Left cardiac atrium (tissue), 4 donors: ENCODE measurements at regions not wholly inside any gene's neighbourhood (a gene's known extent, or its start where the extent isn't known, plus 50 kb on each side); places are given as distances from the start of the nearest gene placed in this dataset.
A peak's percentile ranks its signal among the peaks of the same experiment; 100 is the strongest.
"Not testable (repeated sequence)": the region's sequence is repeated elsewhere in the genome, so short reads cannot be mapped to it uniquely, and the experiment has no call there.

Experiments
- ATAC-seq, 2 donors: fragments of 200-7000 bp; cut with Tn5 transposase; one replicate each; pipeline ENCODE4 v1.9.1; 2020; ENCODE audit warnings: mild to moderate bottlenecking in 2 of 2, moderate library complexity in 2 of 2
- DNase-seq: peaks from one replicate; pipeline ENCODE4 v3.0.0-alpha.2; 2020
- intact Hi-C, 2 donors: fragments of 100-400 bp; cut with DNase I; formaldehyde crosslinking; loops; one replicate each; pipeline versions ENCODE4 v1.14.1 to v1.15.1; 2022 to 2023
- donor health status: DM: no; HTN: yes; CAD: no.
- donor health status: DM: no; HTN: yes; CAD: no; lungs with severe emphysema.
- donor health status: DM: yes; HTN: yes; CAD: no.
- donor health status: Dilated cardiomyopathy.

GRCh38 chr13:50126263-50126992, 111.2 kb downstream of the KCNRG start:
- intact Hi-C loops = loop anchor here in 1 of 2 donors (5.0 kb wide), 1 partner anchor 129 kb away; the partner anchor contains the start of gene TRIM13
- ATAC-seq (no peak), DNase-seq (no peak)

DNA sequence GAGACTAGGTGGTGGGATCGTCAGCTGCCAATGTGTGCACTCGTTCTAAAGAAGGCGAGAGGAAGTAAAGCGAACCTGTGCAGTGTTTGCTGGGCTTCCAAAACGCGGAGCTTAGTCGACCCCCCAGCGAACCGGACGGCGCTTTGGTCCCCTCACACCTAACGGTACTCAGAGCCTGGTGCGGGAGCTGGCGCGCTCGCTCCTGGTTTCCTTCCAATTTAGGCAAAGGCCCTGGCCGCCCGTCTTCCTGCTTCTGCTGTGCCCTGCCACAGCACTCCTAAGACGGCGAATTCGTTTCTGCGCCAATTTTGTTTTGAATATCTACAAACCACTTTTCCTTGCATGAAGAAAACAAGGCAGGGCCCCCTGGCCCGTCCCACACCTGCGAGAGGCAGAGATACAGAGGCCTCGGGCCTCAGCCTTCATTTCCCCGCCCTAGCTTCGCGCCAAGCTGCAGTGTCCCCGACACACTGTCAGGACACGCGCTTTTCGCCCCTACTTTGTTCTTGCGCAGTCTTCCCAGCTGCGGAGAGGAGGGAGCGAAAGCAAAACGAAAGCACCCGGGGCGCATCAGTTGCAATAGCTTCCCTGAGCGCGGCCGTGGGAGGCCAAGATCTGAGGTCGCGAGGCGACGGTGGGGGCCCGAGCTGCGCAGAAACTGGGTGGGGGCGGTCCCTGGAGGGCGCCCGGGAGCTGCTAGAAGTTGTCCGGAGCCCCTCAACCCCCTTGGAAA, 111.9 kb downstream of the KCNRG start:
- no peak for ATAC-seq
- intact Hi-C loops = loop anchor here in 1 of 2 donors (5.0 kb wide), 1 partner anchor 130 kb away; the partner anchor contains the start of gene TRIM13
- DNase-seq = peak; percentile 60

- no peak for ATAC-seq
- no peak for DNase-seq
- intact Hi-C loops = loop anchor here in 1 of 2 donors (5.0 kb wide), 1 partner anchor 131 kb away; the partner anchor contains the start of gene TRIM13
These were observed 112.6 kb downstream of the KCNRG start for GRCh38 chr13:50127726-50128291.

GRCh38 chr13:50128428-50128931, 113.2 kb downstream of the KCNRG start:
- ATAC-seq = no peak
- intact Hi-C loops = loop anchor here in 1 of 2 donors (5.0 kb wide), 1 partner anchor 131 kb away; the partner anchor contains the start of gene TRIM13
- DNase-seq = no peak

- DNase-seq (no peak), ATAC-seq (no peak)
- intact Hi-C loops = loop anchor here in 1 of 2 donors (5.0 kb wide), 1 partner anchor 132 kb away; the partner anchor contains the start of gene TRIM13
These were observed 113.9 kb downstream of the KCNRG start for GRCh38 chr13:50129081-50129705.

GRCh38 chr13:50129706-50130122, 114.5 kb downstream of the KCNRG start:
- intact Hi-C loops = loop anchor here in 1 of 2 donors (2.0 to 5.0 kb wide), 2 partner anchors 132 to 403 kb away; partner anchors contain the start of gene TRIM13
- no peak for ATAC-seq

GRCh38 chr13:50130123-50130946, 115.1 kb downstream of the KCNRG start:
- ATAC-seq (peak; percentile 23 to 38), DNase-seq (peak; percentile 50)
- intact Hi-C loops = loop anchor here in 1 of 2 donors (2.0 kb wide), 1 partner anchor 402 kb away; no protein-coding TSS in a partner anchor

More at GRCh38 chr13:50129706-50130122, 114.5 kb downstream of the KCNRG start:
- no peak for DNase-seq

DNA sequence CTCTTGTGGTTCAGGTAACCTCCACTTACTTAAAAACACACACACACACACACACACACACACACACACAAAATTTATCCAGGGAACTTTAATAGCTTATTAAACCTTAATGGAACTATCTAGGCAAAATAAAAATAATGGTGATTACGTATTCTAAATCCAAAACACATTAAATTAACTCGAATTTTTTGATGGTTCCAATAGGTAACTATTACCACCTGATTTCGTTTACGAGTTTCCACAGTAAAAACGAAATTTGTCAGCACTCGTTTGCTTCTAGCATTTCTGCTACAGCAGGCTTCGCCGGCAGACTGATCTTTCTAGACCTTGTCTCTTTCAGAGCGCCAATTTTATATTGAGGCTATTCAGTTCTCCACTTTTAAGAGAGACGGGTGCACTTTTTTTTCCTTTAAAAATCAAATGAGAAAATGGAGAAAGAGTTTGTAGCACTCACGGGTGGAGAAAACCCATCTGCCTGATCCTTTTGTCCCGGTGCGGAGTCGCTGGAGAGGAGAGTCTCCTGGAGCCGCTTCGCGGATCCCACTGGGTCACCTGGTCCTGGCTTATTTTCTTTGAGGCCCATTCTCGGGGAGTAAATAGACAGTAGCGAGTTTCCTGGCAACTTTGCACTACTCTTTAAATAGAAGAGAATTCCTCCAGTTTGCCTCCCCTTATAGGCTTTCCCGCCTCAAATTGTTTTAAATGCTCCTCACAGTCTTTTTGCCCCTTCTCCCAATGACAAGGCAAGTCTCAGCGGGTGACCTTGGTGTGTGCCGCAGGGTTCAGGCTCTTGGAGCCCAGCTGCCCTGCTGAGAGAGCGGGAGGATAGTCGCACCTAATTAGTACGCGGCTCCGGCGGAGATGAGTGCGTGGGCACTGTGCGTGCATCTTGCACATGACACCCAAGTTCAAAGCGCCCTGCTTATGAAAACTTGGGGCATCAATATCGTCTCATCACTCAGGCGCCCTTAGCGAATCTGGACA, 117.0 kb downstream of the KCNRG start:
- ATAC-seq (no peak), DNase-seq (no peak)
- intact Hi-C loops = loop anchor here in 1 of 2 donors (2.0 kb wide), 1 partner anchor 401 kb away; no protein-coding TSS in a partner anchor

GRCh38 chr13:50132904-50133357, 117.7 kb downstream of the KCNRG start:
- intact Hi-C loops = no loop called here
- no peak for DNase-seq
- ATAC-seq = no peak

DNA sequence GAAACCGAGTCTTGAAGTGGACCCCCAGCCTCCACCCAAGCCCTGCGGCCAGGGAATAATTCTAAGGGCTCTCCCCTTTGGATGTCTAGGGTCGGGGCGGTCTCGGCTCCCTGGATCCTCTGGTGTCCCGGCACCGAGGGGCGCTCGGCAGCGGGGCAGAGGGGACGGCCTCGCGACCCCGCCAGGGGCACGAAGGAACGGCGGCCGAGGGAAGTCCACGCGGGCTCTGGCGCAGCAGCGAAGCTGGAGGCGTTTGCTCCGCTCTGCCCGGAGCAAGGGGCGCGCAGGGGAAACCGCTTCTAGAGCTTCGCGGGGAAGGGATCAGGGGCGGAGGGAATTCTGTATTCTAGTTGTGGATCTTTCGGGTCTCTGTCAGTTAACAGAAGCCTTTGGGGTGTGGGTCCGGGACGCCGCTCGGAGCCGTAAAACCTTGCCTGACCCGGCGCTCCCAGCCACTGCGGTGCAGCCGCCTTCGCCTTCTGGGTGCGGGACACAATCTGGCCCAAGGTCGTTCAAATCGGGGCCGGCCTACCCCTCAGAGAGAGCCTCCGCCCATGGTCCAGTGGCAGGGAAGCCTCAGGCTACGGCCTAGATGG, 118.2 kb downstream of the KCNRG start:
- intact Hi-C loops = no loop called here
- no peak for ATAC-seq
- DNase-seq = no peak

DNA sequence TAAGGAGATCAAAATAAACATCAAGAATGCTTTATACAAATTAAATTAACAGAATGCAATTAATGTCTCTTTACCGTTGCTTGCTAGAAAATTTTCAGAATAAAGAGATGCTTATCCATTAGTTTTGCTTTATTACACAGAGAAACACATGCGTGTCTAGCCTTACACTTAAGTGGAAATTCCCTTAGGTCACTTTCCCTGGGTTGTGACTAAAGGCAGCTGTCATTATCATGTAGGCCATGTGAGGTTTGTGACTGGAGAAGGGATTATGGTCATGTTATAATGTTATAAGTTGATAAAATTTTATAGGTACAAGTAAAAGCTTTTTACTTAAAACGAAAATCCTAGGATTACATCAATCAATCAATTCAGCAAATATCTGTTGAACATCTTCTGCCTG, 121.0 kb downstream of the KCNRG start:
- intact Hi-C loops = no loop called here
- ATAC-seq = no peak
- DNase-seq = no peak

DNA sequence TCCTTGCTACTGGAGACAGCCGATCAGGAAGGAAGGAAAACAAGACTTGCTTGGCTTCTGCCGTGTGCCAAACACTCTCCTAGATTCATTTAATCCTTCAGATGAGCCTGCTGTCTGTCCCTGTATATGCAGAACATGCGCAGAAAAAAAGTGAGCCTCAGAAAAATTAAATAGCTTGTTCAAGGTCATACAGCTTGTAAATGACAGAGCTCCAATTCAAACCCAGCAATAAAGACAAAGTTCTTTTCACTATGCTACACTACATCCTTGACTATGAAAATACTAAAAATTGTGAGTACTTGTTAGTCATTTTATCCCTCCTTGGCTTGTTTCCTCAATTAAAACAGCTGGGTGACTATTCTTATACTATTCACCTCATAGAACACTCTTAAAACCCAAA, 121.4 kb downstream of the KCNRG start:
- DNase-seq (no peak), ATAC-seq (no peak)
- intact Hi-C loops = no loop called here

DNA sequence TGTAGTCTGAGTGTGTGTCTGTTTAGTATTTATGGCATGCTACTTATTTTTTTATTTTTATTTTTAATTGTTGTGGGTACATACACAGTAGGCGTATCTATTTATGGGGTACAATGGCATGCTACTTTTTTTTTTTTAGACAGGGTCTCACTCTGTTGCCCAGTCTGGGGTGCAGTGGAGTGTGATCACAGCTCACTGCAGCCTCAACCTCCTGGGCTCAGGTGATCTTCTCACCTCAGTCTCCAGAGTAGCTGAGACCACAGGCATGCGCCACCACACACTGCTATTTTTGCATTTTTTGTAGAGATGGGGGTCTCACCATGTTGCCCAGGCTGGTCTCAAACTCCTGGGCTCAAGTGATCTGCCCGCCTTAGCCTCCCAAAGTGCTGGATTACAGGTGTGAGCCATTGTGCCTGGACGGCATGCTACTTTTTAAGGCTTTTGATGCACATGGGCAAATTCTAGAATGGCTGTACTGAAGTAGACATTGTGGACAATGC, 124.2 kb downstream of the KCNRG start:
- intact Hi-C loops, DNase-seq, ATAC-seq: not testable (repeated sequence)

- DNase-seq = no peak
- intact Hi-C loops = no loop called here
- ATAC-seq = no peak
These were observed 124.9 kb downstream of the KCNRG start for GRCh38 chr13:50140153-50140552.

GRCh38 chr13:50140581-50141374, 125.5 kb downstream of the KCNRG start:
- DNase-seq (no peak), ATAC-seq (no peak)
- intact Hi-C loops = no loop called here
